ENCODE measurements at regions not wholly inside any gene's neighbourhood (a gene's known extent, or its start where the extent isn't known, plus 50 kb on each side); places are given as distances from the start of the nearest gene placed in this dataset.

- TF ChIP-seq CTCF (IDR thresholded peaks at IDR 0.05; ENCODE audit: low read depth, low read length) (no peak), EZH2phosphoT487 (IDR thresholded peaks at IDR 0.05; ENCODE audit: low read depth) (no peak)
These were observed 99.8 kb upstream of the NECTIN1 start for GRCh38 chr11:119828819-119829218.
